GM21515 (cell line): ENCODE measurements at regions not wholly inside any gene's neighbourhood (a gene's known extent, or its start where the extent isn't known, plus 50 kb on each side); places are given as distances from the start of the nearest gene placed in this dataset.
"Not testable (repeated sequence)": the region's sequence is repeated elsewhere in the genome, so short reads cannot be mapped to it uniquely, and the experiment has no call there.

ENCODE experiments used
- ATAC-seq: cut with Tn5 transposase; IDR thresholded peaks from one replicate; pipeline ENCODE4 v1.9.1; 2021; ENCODE audit not compliant: unreplicated experiment

GRCh38 chr4:159632031-159632430 lies 529.2 kb downstream of the RAPGEF2 start:
- ATAC-seq: no peak

GRCh38 chr4:159639671-159640323 lies 536.9 kb downstream of the RAPGEF2 start:
- ATAC-seq: no peak

GRCh38 chr4:159649237-159649636 lies 546.4 kb downstream of the RAPGEF2 start:
- no peak for ATAC-seq

GRCh38 chr4:159652871-159653270 lies 550.0 kb downstream of the RAPGEF2 start:
- no peak for ATAC-seq

GRCh38 chr4:159655547-159655946 lies 552.7 kb downstream of the RAPGEF2 start:
- no peak for ATAC-seq

- no peak for ATAC-seq
These were observed 566.2 kb downstream of the RAPGEF2 start for GRCh38 chr4:159669094-159669493.

- no peak for ATAC-seq
These were observed 570.3 kb downstream of the RAPGEF2 start for GRCh38 chr4:159673221-159673620.

GRCh38 chr4:159674241-159674640 lies 571.4 kb downstream of the RAPGEF2 start:
- no peak for ATAC-seq

GRCh38 chr4:159677521-159677920 lies 574.6 kb downstream of the RAPGEF2 start:
- ATAC-seq: no peak

GRCh38 chr4:159682996-159683395 lies 580.1 kb downstream of the RAPGEF2 start:
- ATAC-seq: no peak

GRCh38 chr4:159684061-159684460 lies 581.2 kb downstream of the RAPGEF2 start:
- ATAC-seq: no peak

- no peak for ATAC-seq
These were observed 582.6 kb downstream of the RAPGEF2 start for GRCh38 chr4:159685340-159686092.

GRCh38 chr4:159689526-159689925 lies 586.6 kb downstream of the RAPGEF2 start:
- ATAC-seq: no peak

- no peak for ATAC-seq
These were observed 594.7 kb downstream of the RAPGEF2 start for GRCh38 chr4:159697322-159698283.

- no peak for ATAC-seq
These were observed 595.5 kb downstream of the RAPGEF2 start for GRCh38 chr4:159698336-159698735.

GRCh38 chr4:159702200-159702599 lies 599.3 kb downstream of the RAPGEF2 start:
- no peak for ATAC-seq

GRCh38 chr4:159705334-159705733 lies 602.5 kb downstream of the RAPGEF2 start:
- no peak for ATAC-seq

GRCh38 chr4:159706704-159707103 lies 603.8 kb downstream of the RAPGEF2 start:
- no peak for ATAC-seq

- not testable (repeated sequence) for ATAC-seq
These were observed 612.3 kb downstream of the RAPGEF2 start for GRCh38 chr4:159715180-159715579.

GRCh38 chr4:159719531-159719930 lies 616.7 kb downstream of the RAPGEF2 start:
- no peak for ATAC-seq

- no peak for ATAC-seq
These were observed 619.2 kb downstream of the RAPGEF2 start for GRCh38 chr4:159722052-159722451.
